ENCODE measurements at regions not wholly inside any gene's neighbourhood (a gene's known extent, or its start where the extent isn't known, plus 50 kb on each side); places are given as distances from the start of the nearest gene placed in this dataset.
A peak's percentile ranks its signal among the peaks of the same experiment; 100 is the strongest.

GRCh38 chr2:13005761-13006335, 289.1 kb downstream of the TRIB2 start:
- no peaks in the 10 kb centered on the region for H3K27me3 ChIP-seq
- no peaks in the 10 kb centered on the region for H3K36me3 ChIP-seq
- peak overlapping the region in 11 of 12 donors; percentile 1 to 60 (median 46) for H3K27ac ChIP-seq
- H3K4me1 ChIP-seq: peaks cover 0 to 50% (median 25%) of the 10 kb centered on the region in 12 donors
- H3K4me3 ChIP-seq: peak overlapping the region in 6 of 12 donors; percentile 23 to 54 (median 46)
- peak in 2 of 4 donors; percentile 18 to 48 for ATAC-seq
- DNase-seq: peak in 3 of 5 donors; percentile 16 to 36 (median 21)
- no peak for TF ChIP-seq CTCF (IDR thresholded peaks at IDR 0.05)
- TF ChIP-seq POLR2A (IDR thresholded peaks at IDR 0.05): no peak
- intact Hi-C loops (cut with DNase I): loop anchor here (2.0 to 10.0 kb wide), 23 partner anchors 71 to 1311 kb away; partner anchors contain the start of gene TRIB2 (in 5 of the 10)
- no peaks in the 10 kb centered on the region for H3K9me3 ChIP-seq
- WGBS, 4 donors: 45 to 55% (median 46%) methylated on average over 7 of the region's 7 CpGs

- TF ChIP-seq POLR2A (IDR thresholded peaks at IDR 0.05) (no peak), CTCF (IDR thresholded peaks at IDR 0.05) (no peak)
- Histone ChIP-seq H3K27me3 (no peaks in the 10 kb centered on the region), H3K4me1 (peaks cover 0 to 46% (median 20%) of the 10 kb centered on the region in 12 donors), H3K9me3 (no peaks in the 10 kb centered on the region), H3K27ac (peak overlapping the region; percentile 1 to 60 (median 44)), H3K36me3 (no peaks in the 10 kb centered on the region), H3K4me3 (peak overlapping the region in 10 of 12 donors; percentile 8 to 54 (median 31))
- WGBS, 4 donors: 45 to 65% (median 57%) methylated on average over 4 of the region's 4 CpGs
- no peak for DNase-seq
- ATAC-seq: peak in 2 of 4 donors; percentile 17 to 21
- intact Hi-C loops (cut with DNase I): loop anchor here (2.0 to 10.0 kb wide), 23 partner anchors 72 to 1312 kb away; partner anchors contain the start of gene TRIB2 (in 5 of the 10)
Measured at GRCh38 chr2:13006426-13006825, 289.7 kb downstream of the TRIB2 start.

GRCh38 chr2:13006829-13007717, 290.3 kb downstream of the TRIB2 start:
- no peaks in the 10 kb centered on the region for H3K27me3 ChIP-seq
- peak overlapping the region in 11 of 12 donors; percentile 1 to 60 (median 46) for H3K27ac ChIP-seq
- ATAC-seq: peak; percentile 85 to 92 (median 90)
- intact Hi-C loops (cut with DNase I): loop anchor here (2.0 to 10.0 kb wide), 23 partner anchors 72 to 1312 kb away; partner anchors contain the start of gene TRIB2 (in 5 of the 10)
- no peak for TF ChIP-seq POLR2A (IDR thresholded peaks at IDR 0.05)
- peak; percentile 82 to 93 (median 90) for TF ChIP-seq CTCF (IDR thresholded peaks at IDR 0.05)
- H3K36me3 ChIP-seq: no peaks in the 10 kb centered on the region
- DNase-seq: peak in 4 of 5 donors; percentile 46 to 66 (median 64)
- WGBS, 4 donors: 26 to 30% (median 27%) methylated on average over 16 of the region's 16 CpGs
- H3K4me1 ChIP-seq: peaks cover 0 to 42% (median 17%) of the 10 kb centered on the region in 12 donors
- no peaks in the 10 kb centered on the region for H3K9me3 ChIP-seq
- peak overlapping the region in 10 of 12 donors; percentile 8 to 54 (median 31) for H3K4me3 ChIP-seq

Measured in heart left ventricle (tissue), 16 donors.